ENCODE measurements at regions not wholly inside any gene's neighbourhood (a gene's known extent, or its start where the extent isn't known, plus 50 kb on each side); places are given as distances from the start of the nearest gene placed in this dataset.

DNA sequence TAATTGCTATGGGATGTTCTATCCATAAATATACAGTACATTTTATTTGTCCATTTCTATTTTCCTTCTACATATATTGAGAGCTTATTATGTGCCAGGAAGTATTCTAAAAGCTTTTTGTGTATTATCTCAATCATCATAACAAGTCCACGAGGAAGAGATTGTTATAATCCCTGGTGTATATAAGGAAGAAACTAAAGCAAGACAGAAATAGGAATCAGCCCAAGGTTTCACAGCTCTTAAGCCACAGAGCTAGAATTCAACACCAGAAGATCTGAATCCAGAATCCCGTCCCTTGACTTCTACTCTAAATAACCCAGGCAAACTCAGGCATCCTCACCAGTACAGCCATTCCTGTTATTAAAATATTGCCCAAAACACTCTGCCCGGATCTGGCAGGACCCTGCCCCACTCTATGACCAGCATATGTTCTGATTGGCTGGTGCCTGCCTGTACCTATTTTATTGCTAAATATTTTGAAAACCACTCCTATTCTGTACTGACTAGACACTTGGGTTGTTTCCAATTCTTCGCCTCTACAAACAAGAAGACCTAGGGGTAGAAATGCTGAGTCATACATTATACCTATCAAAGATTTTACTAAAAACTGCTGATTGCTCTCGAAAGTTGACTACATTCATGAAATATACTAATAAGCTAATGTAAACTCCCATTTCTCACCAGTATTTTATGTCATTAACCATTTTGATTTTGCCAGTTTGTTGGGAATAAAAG is 297.4 kb downstream of the ENC1 start:
- no peak for DNase-seq

DNA sequence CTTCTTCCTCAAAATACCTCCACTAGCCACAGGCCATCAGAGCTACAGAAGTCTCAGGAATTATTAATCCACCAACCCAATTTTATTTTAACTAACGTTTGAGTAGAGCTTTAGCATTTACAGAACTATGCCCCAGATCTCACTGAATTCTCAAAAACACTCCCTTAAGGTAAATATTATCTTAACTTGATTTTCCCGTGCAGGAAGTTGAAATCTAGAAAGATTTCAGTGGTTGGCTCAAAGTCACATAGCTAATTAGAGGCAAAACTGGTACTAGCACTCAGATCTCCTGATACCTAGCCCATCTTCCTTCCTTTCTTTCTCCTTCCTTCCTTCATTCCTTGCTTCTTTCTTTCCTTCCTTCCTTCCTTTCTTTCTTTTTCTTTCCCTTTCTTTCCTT is 298.3 kb downstream of the ENC1 start:
- DNase-seq, result no peak

DNA sequence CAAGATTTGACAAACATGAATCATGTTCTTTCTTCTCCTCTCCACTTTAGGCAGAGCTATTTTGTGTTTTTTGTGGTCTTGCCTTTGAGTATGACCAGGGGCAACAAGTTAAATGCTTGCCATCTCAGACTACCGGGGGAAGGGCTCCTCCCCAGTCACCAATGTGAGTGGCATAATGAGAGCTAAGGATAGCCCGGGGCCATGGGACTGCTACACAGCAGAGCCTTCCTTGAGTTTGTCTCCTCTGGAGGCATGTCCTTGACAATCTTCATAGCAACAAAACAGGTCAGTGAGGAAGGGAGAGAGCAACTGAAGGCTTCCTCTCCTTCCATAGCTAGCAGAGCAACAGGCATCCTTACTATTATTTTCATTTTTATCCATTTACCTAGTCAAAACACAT is 299.3 kb downstream of the ENC1 start:
- no peak for DNase-seq

DNA sequence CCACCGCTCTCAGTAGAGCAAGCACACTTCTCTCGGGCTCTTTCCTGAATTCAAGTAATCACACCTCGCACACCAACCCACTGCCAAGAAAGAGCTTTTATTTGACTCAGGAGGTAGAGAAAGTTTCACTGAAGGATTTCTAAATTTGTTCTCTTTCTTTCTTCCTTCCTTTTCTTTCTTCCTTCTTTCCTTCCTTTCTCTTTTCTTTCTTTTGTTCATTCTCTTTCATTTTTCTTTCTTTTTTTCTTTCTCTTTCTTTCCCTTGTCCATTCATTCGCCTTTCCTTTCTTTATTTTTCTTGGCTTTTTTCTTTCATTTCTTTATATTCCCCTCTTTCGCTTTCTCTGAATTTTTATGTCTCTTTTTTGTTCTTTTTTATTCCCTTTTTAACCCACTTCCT is 300.1 kb downstream of the ENC1 start:
- no peak for DNase-seq

DNA sequence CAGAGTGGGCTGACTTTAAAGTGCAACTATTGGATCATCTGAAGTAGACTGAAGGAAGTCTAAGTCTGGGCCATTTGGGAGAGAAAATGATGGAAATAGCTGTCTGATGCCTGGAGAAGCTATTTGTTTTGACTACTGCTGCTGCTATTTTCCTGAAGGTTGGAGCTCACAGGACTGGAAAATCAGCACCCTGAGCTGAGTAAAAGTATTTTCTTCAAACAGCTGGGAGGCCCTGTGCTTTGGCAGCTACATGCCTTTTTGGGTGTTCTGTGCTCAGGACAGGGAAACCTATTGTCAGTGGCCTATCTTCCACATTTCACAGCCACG is 302.6 kb downstream of the ENC1 start:
- no peak for DNase-seq

DNA sequence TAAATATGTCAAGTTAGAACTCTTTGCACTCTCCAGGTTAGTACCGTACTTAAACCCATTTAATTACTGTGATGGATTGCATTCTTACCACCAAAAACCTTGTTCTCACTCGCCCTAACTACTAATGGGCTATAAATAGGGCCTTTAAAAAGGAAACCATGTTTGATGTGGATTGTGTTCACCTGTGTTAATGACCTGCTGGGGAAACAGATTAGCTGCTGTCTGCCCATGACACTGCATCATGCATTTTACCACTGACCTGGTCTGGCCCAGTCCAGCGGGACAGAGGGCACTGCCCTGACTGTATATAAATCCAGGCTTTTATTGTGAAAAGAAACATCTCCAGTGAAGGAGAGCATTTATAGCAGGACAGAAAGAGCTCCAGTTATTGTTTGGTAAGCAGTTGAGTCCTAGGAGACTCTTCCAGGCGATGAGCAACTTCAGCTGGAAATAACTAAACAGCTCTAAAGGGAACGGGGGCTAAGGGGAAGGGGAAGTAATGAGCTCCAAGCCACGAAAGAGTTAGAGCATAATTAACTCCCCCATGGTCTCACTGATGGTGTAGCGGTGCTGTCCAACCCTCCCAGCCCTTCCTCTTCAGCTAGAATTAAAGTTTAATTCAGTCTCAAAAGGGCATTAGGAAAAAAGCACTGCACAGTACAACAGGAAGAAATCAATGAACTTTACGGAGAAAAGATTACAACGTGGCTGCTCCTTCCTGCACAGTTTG is 303.1 kb downstream of the ENC1 start:
- no peak for DNase-seq

DNA sequence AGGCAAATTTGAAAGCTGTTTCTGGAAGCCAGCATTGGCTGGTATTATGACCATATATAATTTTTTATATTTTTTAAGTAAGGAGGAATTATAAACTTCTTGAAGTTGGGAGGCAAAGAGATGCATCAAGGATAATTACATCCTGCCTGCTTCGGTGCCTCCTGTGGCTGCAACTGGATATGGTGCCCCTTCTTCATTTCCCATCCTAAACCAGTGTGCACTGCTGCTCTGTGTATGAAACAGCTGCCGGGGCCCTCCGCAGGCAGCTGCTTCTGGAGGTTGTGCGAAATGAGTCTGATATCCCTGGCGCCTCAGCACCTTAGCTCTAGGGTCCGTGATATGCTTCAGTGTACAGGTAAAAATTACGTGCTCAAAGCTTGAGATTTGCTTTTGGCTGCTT is 304.2 kb downstream of the ENC1 start:
- no peak for DNase-seq

DNA sequence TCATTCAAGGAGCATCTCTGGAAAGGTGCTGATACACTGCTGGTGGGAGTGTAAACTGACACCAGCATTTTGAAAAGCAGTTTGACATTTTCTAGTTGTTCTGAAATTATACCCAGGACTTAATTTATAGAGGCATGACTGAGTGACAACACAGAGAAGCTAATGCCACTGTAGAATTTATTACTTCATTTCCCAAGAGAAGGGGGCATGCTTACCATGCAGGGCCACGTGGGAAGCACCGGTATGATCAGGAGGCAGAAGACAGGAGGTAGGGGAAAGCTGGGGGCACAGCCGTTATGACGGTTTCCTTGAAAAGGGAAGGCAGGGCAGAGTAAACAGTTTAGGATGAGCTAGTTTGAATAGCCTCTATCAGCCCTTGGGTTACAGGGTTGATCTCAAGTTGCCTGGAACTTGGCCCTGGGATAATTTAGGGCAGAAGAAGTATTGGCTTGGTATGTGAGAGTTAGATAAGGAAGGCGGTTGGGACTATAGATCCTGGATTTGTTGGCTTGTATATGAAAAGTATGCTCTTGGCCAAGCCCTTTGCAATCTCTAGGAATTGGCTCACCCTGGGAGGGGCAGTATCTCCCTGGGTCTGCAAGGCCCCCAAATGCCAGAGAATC is 305.7 kb downstream of the ENC1 start:
- no peak for DNase-seq

DNA sequence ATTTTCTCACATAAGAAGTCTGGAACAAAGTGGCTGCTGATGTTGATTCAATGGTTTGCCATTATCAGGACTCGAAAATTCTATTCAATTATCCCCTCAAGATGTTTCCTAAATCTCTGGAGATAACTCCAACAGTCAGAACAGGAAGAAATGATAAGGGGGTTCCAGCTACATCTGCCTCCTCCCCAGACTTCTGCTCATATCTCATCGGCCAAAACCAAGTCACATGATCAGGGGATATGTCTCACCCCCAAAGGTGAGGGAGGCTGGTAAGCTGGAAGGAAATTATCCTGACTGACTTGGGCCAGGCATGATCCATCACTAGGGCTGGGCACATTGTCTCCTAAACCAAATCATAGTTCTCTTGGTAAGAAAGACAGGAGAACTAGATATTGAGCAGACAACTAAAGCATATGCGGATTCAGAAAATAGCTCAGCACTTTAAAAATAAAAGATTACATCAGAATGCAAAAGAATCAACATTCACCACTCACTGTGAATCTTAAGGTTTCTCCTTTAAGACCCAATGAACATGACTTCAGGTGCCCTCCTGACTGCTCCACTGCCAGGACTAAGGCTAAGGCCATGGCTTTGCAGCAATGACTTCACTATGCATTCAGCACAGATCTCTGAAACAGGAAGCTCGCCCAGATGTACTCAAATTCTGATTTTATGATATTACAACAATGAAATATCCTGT is 306.3 kb downstream of the ENC1 start:
- DNase-seq, result no peak

DNA sequence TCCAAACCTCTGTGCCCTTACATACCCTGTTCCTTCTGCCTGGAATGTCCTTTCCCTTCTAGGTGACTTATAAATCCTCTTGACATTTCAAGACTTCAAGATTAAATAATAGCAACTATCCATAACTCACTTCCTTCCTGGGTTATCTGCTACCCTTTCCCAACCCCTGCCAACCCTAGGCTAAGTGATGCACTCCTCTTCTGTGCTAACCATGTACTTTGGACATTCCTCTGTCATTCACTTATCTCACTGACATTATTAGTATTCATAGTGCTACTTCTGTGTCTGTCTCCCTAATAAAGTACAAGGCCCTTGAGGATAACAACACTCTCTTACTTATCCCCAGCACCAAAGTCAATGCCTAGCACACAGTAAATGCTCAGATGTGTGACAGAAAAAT is 307.1 kb downstream of the ENC1 start:
- no peak for DNase-seq

DNA sequence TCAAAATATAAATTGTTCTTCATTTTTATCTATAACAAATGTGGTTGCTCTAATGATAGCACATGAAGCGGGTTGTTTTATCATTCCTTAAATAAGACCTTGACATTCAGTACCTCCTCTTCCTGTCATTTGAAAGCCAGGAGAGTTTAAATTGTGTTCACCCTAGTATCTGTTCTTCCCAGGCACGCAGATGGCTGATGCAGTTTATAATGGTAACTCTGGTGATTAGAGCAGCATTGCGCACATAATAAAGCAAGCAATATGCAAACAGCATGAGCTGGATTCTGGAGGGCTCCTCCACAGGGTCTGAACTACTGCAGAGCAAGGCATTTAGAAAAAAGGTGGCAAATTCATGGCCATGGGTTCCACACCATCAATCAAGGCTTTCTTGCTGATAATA is 307.8 kb downstream of the ENC1 start:
- DNase-seq, result no peak

DNA sequence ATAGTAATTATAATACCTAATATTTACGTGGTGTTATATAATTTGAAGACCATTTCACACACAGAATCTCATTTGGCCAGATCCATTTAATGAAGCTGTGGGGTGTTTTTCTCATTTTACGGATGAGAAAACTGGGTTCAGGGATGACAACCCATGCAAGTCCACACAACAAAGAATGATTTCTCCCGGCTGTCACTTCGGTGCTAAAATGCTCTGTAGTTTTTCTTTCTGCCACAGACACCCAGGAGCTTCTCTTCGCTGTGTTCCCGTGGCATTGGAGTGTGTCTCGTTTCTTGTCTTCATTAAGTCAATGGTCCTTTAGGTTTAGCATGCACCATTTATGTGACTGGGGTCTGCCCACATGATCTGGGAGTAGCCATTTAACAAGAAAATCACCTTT is 308.5 kb downstream of the ENC1 start:
- DNase-seq, result no peak

DNA sequence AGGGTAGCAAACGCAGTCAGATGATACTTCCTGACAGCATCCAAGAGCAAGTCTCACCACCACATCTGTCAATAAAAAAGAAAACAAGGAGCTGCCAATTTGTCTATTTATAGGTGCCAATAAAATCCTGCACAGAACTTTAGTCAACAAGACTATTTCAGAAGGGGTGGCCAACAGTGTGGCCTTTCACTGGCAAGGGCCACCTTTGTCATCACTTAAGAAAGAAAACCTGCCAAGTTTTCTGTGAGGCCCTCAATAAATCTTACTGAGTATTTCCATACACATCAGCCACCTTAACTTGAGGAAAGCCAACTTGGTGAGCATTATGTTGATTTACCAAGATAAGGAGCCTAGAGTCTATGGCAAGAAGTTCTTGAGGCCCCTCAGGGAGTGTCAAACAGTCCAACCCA is 312.3 kb downstream of the ENC1 start:
- DNase-seq, result no peak

DNA sequence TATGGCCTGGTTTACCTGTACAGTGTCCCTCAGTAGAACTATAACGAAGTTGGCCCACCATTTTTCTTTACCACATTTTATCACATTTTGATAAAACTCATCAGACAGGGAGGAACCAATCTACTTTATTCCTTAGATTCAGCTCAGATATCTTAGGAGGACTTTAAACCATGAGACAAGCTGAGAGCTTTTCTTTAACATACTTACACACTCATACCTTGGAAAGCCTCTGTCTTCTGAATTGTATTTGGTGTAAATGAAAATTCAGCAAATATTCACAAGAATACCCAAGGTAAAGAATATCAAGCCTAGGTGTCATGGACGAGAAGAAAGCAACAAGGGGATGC is 313.2 kb downstream of the ENC1 start:
- DNase-seq, result no peak

DNA sequence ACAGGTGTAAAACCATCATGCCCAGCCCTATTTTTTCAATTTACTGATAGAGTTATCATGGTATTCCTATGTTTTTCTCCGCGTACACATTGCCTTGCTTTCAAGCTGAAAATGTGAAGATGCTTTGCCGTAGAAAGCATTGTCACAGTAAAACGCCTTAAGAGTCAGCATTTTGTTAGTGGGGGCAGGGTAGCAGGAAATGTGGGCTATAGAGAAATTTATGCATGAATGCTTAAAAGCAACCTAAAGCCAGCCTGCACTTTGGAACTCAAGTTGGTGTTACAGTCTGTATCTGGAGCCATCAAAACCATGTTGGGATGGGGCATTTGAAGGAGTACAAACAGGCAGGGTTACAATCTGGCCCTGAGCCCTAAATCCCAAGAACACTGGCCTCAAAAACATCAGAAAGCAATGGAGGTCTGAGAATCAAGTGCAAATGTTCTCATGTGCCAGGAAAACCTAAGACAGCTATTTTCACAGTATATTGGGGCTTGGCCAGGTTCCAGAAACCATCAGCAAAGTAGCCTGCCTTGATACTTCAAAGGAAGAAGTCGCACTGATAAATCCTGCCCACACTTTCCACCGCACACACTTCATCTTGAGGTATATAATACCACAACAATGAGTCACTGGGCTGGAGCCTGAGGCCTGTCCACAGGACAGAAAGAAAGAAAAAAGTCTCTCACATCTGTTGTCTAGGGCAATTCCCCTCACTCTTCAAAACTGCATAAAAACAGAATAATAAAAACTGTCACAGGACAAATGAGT is 313.8 kb downstream of the ENC1 start:
- DNase-seq, result no peak

DNA sequence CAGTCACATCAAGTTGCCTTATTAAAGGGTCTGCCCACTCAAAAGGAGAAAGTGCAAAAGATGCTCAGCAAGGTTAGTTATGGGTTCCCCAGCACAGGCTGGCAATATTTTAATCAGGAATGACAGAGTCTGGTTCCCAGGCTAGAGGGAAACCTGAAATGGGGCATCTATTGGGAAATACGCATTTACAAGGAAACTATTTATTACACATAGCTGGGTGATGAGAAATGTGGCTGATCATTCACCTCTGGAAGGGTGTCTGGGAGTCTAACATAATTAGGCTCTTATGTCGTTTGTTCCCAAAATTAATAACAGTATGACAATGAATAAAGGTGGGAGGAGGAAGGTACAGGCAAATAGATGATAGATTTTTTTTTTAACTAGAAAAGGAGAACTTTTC is 314.7 kb downstream of the ENC1 start:
- DNase-seq, result no peak

DNA sequence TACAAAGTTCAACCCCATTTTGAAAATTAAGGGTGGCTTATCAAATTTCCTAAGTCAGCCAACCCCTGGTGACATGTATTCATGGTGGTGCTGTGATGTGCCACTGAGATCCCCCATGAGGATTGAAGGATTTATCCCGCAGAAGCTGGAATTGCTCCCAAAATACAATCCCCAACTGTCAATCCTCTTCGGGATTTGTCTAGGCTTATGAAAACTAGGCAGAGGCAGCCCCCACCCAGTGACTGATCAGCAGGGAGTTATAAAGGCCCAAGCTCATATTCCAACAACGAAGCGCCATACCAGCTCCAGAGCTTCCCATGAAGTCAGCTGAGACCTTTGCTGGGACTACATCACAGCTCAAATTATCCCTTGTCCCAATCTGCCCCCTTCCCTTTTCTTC is 316.0 kb downstream of the ENC1 start:
- DNase-seq, result no peak

DNA sequence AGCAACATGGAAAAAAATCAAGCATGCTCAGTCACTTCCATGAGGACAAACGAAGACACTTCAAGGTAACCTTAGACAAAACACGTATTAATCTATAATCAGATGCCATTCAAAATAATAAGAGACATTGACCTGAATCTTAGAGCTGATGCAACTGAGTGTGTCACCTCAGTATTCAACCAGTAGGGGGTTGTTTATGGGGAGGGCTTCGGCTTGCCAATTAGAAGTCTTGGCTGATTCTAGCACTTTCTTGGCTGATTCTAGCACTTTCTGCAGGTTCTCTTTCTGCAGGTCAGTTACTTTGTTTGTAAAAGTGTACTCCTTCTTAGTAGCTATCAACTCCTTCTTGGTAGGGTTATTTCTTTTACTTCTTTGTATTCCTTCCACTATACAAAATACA is 317.6 kb downstream of the ENC1 start:
- DNase-seq, result no peak

DNA sequence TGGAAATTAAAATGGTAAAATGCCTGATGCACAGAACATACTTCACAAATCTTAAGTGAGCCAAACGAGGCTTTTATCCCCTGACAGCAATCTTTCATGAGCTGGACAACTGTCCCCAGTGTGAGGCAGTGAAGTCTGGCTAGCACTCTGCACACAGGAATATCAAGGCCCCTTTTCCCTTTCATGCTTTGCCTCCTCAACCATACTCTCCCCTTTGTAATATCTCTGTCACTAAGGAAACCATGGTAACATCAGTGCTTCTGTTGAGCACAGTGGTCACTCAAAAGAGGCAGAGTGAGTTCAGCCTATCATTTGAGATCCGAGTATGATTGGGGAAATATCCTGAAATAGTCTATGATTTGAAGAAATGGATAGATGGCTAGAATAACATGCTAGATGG is 318.3 kb downstream of the ENC1 start:
- DNase-seq, result no peak

DNA sequence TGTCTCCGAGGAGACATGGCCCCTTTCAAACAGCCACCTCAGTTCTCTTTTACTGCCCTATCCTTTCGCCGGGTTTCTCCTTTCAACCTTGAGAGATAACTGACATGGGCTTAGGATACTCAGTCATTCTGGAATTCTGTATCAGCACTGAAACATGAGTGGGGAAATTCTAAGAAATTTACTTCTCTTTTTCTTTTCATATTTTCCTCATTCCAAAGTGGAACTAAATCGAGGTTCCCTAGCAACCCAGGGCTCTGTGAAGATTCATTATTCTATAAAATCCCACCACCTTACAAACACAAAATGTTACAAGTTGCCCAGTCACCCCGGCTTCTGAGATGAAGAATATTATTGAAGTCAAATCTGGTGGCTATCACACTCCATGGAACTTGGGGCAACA is 319.2 kb downstream of the ENC1 start:
- no peak for DNase-seq

DNA sequence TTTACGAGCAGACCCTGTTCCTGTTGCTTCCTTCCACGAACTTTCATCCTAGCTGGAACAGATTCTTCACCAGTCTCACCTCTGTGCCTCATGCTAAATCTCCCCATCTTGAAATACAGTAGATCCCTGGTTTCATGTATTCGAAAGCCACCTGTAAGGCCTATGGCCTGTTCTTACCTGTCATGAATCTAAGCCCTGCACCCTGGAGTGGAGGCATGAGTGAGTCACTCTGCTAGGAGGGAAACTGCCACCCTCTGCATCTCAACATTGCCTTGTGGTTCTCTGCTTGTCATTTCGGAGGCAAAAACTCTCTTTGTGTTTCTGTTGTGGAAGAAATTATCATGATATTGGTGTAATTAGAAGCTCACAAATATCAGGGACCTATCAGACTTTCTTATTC is 320.0 kb downstream of the ENC1 start:
- DNase-seq, result no peak

DNA sequence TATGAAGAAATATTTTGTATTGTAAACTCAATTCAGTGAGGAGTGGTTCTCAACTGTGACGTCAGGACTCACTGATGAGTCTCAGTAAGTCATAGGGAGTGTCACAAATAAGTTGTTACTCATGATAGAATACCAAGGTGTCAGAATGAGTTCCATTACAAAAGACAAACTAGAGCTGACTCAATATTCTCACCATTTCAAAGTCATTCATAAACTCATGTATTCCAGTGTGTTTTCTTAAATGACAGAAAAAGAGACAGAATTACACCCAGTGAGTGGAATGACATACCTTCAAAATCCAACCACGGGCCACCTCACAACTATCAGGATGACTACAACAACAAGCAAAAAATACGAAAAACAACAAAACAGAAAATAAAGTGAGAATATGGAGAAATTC is 321.5 kb downstream of the ENC1 start:
- no peak for DNase-seq

All from left kidney (tissue), 1 donor.